SH-SY5Y (cell line): ENCODE measurements at regions not wholly inside any gene's neighbourhood (a gene's known extent, or its start where the extent isn't known, plus 50 kb on each side); places are given as distances from the start of the nearest gene placed in this dataset.
A peak's percentile ranks its signal among the peaks of the same experiment; 100 is the strongest.

ENCODE experiments used
- GATA2 ChIP-seq: IDR thresholded peaks from 2 replicates; pipeline ENCODE4 v1.6.1; 2011; ENCODE audit warnings: mild to moderate bottlenecking, low read depth, low read length
- GATA3 ChIP-seq: IDR thresholded peaks from 2 replicates; pipeline ENCODE4 v1.6.1; 2011; ENCODE audit warnings: low read depth, mild to moderate bottlenecking, low read length, moderate library complexity

DNA sequence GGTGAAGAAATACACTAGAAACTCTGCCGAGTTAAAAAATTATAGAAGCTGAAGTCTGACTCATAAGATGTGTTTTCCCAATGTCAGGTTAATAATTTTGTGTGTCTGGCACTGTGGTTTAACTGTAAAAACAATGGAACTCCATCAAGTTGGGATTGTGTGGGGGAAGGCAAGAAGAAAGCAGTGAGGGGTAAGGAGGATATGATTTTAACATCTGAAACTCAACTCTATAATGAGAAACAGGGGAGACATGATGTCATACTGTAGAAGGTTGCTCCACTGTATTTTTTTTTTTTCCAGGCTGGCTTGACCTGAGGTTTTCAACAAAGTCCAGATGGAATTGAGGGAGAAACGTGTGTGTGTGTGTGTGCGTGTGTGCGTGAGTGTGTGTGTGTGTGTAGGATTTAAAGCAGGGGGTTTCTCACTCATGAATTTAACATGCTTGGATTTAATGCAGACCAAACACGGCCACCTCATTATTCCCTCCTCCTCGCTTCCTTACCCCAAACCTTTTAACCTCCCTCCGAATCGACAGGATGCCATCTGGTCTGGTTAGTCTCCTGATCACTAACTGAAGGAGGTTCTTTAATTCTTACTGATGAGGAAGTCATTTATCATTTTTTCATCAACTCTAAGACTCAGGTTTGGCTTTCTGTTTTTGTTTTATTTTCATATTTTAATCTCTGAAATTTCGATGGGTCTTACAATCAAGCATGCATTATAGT, 140.2 kb upstream of the LPAR1 start:
- no peak for TF ChIP-seq GATA3
- no peak for TF ChIP-seq GATA2

GRCh38 chr9:111176511-111176910, 138.2 kb upstream of the LPAR1 start:
- TF ChIP-seq GATA3 (no peak), GATA2 (no peak)

DNA sequence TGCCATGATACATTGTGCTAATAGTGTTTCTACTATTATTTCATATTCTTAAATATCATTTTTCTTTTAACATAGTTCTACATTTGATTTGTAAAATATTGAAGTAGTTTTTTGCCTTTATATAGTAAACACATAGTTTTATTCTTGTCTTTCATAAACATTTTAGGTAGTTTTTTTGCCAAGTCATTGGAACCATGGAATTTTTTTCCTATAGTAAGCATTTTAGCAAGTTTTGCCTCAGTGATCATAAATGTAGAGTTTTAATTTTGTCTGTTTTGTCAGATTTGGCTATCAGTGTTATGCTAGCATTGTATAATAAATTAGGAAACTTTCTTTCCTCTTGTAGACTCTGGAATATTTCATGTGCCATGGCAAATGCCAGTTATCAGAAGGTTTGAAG, 137.1 kb upstream of the LPAR1 start:
- TF ChIP-seq GATA3 (no peak), GATA2 (no peak)

DNA sequence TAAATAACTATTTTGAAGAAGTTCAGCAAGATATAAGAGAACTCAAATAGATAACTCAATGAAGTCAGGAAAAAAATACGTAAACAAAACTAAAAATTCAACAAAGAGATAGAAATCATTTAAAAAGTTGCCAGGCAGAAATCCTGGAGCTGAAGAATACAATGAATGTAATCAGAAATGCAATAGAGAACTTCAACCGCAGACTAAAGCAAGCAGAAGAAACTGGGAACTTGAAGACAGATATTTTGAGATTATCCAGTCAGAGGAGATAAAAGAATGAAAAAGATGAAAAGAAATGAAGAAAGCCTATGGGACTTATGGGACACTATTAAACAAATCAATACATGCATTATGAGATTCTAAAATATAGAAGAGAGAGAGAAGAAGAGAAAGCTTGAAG, 129.1 kb upstream of the LPAR1 start:
- TF ChIP-seq GATA2 (no peak), GATA3 (no peak)

DNA sequence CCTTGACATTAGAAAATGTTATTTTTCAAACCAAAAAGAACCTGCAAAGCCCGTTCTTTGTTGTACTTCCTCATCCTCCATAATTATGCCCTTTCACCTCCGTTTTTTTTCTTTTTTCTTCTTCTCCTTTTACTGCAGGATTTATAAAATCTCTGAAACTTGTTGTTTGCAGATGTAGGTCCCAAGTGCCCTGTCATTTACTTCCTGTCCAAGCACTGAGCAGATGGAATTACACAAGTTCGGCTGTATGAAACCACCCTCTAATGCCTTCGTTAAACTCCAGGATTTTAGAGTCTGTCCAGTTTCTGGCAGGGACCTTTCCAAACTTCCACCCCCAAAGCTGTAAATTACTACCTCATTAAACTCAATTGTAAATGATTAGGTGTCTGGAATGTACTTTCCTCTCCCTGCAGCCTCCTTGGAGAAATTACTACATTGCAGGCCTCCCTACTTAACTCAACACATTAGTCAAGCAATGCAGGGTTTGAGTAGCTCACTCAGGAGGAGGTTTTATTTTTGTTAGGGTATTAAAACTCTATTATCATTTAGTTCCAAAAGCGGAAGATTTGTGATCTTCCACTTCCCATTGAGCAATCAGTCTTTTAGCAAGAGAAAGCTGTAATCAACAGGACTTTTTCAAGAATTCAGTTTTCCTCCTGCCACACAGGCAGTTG, 125.6 kb upstream of the LPAR1 start:
- TF ChIP-seq GATA3 (no peak), GATA2 (no peak)

GRCh38 chr9:111162026-111162425, 123.8 kb upstream of the LPAR1 start:
- TF ChIP-seq GATA2 (no peak), GATA3 (no peak)

- TF ChIP-seq GATA2 = no peak
- TF ChIP-seq GATA3 = no peak
Observed at GRCh38 chr9:111161015-111161415, 122.7 kb upstream of the LPAR1 start.

DNA sequence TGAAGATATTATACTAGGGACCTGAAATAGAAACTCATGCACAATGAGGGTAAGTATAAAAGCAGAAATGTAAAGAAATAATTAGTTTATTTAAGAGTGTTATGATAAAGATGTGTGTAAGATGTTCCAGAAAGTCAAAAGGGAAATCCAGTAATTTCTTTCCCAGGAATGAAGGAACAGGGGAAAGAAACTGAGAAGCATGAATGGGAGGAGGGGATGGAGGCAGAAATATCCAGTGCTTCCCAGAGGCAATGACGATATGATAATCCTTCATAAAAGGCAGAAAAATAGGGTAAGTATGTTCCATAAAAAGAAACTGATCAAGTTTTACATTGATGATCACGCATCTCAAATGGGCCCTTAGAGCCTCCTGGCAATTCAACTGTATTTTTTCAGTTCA, 120.7 kb upstream of the LPAR1 start:
- TF ChIP-seq GATA3 (no peak), GATA2 (no peak)

DNA sequence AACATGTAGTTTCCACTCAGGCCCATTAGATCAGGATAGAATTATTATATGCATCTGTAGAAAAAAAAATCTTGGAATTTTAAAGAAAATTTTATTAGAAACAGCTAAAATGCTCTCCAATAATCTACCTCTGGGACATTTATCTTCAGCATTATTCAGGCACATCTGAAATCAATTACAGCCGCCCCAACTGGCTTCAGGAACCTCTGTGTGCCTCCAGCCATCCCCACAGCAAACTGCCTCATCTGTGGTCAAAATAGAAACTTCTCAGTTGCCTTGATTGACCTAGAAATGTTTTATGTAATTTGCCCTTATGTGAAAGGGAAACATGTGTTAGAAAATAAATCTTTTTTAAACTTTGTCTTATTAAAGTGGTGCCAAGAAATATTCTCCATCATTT, 120.1 kb upstream of the LPAR1 start:
- TF ChIP-seq GATA3 = no peak
- no peak for TF ChIP-seq GATA2

- TF ChIP-seq GATA2 (no peak), GATA3 (no peak)
Observed at GRCh38 chr9:111154081-111154562, 115.9 kb upstream of the LPAR1 start.

- TF ChIP-seq GATA2 (no peak), GATA3 (no peak)
Observed at GRCh38 chr9:111152614-111153406, 114.5 kb upstream of the LPAR1 start.

- no peak for TF ChIP-seq GATA2
- TF ChIP-seq GATA3 = no peak
Observed at GRCh38 chr9:111151537-111151936, 113.3 kb upstream of the LPAR1 start.

DNA sequence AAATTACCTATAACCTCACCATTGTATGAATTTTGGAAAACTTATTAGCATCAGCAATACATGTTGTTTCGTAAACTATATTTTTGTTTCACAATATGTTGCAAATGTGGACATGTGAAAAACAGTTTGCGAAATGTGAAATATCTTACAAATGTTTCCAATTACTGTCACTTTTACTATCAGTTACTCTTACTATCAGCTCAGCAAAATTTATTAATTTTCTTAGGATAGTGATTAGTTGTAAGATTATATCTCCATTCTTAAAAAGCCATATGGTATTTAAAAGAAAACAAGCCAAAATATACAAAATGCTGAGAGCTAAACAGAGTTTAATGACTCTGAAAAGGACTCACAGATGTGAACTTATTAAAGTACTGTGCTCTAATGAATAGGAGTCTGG, 111.9 kb upstream of the LPAR1 start:
- TF ChIP-seq GATA2 (no peak), GATA3 (0 out of 2 replicates have a peak, but pooled peaks have one; percentile 49)

- TF ChIP-seq GATA3 (no peak), GATA2 (no peak)
Observed at GRCh38 chr9:111149018-111149759, 110.9 kb upstream of the LPAR1 start.
